NCI-H2029 treated with DMSO at 0.1 percent for 48 hours (cell line): ENCODE measurements at regions not wholly inside any gene's neighbourhood (a gene's known extent, or its start where the extent isn't known, plus 50 kb on each side); places are given as distances from the start of the nearest gene placed in this dataset.
"Not testable (repeated sequence)": the region's sequence is repeated elsewhere in the genome, so short reads cannot be mapped to it uniquely, and the experiment has no call there.

Experiments used
- DNase-seq: peaks from one replicate; lab custom pipeline; 2025; lab: John Stamatoyannopoulos, UW

DNA sequence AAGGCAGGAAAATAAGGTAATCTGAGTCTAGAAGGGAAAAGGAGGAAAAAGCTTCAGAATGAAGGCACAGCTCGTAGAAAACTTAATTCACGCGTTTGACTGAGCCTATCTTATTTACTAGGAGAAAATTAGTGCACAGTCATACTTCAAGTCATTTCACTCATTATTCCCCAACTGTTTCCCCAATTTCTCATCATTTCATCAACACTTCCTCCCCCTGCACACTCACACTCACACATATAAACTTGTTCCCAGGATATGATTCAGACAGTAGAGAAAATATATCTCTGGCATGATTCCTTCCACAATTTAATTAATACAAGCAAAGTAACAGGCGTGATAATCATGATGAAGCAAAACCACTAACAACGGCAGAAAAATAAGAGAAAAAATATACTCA lies 94.5 kb upstream of the F13A1 start:
- DNase-seq = no peak

DNA sequence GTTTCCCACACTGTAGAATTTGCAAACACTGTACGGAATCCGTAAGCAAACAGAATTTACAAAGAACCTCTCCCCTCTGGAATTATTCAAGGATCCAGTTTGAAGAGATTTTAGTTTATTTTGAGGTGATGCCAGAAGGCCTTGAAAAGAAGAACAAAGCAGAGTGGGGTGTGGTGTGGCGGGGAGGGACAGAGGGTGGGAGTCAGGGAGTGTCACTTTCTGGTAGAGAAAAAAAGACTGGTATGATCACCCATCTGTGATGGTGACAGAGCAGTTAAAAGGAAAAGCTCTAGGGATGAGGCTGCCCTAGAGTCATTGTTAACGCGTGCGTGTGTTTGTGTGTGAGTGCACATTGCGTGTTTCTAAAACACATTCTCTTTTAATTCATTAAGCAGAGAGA lies 97.0 kb upstream of the F13A1 start:
- peak; percentile 76 for DNase-seq

DNA sequence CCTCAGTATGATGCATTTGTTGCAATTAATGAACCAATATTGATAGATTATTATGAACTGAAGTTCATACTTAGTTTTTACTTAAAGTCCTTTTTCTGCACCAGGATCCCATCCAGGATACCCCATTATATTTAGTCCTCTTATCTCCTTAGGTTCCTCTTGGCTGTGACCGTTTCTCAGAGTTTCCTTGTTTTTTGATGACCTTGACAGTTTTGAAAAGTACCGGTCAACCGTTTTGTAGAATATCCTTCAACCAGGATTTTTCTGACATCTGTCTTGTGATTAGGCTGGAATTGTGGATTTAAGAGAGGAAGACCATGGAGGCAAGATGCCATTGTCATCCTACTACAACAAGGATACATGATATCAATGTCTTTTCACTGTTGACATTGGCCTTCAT lies 98.0 kb upstream of the F13A1 start:
- no peak for DNase-seq

DNA sequence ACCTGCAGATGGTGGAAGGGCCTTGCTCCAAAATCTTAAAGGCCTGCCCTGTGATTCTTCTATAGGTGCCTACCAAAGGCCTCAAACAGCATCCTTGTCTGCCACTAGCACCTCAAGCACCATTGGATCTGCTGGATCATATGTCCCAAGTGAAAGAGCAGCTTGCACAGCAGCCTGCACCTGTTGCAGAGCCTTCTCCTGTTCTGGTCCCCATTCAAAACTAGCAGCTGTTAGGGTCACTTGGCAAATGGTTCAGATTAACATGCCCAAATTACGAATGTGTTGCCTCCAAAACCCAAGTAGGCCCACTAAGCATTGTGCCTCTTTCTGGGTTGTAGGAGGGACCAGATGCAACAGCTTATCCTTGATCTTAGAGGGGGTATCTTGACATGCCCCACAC lies 99.6 kb upstream of the F13A1 start:
- no peak for DNase-seq

DNA sequence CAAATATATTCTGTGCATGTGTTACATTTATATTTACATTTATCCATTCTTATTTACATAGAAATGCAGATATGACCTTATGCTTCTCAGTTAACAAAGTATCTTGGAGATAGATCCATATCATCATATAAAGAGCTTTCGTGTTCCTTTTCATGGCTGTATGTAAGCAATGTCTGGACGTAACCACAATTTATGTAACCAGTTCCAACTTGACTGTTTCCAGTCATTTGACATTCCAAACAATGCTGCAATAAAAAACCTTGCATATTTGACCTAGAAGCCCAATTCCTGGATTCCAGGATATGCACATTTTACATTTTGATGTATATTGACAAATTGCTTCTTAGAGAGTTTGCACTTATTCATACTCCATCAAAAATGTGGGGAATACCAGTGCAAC lies 113.7 kb upstream of the F13A1 start:
- no peak for DNase-seq

DNA sequence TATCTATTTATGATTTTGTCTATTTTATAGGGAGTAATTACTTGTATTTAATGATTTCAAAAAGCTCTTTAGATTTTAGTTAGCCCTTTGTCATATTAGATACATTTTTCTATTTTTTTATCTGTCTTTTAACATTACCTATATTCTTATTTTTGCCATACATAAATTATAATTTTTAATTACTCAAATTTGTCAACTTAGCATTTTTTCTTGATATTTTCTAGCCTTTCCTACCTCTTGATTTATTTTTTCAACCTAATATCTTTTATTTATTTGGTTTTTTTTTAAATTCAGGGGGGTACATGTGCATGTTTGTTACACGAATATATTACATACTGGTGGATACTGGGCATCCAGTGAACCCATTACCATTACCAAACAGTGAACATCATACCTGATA lies 114.3 kb upstream of the F13A1 start:
- DNase-seq = no peak

DNA sequence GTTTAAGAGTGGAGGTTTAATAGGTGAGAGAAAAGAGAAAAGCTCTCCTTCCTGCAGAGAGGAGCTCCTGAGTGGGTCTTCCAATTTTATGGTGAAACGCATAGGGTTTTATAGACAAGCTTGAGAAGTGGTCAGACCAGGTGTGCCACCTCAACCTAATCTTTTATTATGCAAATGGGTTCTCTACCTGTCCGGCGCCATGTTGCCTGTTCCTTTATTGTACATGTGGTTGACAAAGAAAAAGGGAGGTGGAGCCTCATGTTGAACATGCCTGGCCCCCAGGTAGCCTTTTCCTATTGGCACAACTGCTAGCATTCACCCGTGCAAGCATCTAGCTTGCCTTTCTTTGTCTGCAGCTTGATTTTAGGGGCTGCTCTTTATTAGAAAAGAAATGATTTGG lies 115.9 kb upstream of the F13A1 start:
- DNase-seq = no peak

DNA sequence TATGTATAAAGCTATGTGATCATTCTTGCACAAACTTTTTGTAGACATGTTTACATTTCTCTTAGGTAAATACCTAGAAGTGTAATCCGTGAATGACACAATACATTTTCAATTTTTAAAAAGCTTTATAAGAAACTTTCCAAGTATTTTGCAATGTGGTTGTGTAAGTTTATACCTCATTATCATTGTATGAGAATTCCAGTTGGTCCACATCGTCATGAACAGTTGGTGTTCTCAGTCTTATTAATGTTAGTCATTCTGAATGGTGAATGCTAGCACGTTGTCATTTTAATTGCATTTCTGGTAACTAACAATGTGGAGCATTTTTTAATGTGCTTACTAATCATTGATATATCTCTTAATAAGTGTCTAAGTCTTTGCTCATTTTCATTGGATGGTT lies 116.5 kb upstream of the F13A1 start:
- DNase-seq = no peak

DNA sequence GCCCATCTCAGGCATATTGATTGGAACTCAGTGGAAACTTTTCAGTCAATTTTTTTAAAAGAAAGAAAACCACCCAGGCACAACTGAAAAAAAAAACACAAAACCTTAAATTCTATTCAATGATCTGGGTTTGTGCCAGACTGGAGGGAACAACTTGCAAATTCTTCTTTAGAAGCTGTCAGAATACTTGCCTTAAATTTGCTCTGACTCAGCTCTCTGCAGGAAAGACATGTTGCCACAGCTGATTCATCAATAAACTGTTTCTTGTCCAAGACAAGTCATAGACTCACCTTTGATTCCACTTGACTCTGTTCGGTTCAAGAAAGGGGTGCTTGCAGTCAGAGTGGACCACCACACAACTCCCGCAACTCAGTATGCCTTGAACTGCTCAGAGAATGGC lies 117.8 kb upstream of the F13A1 start:
- no peak for DNase-seq

DNA sequence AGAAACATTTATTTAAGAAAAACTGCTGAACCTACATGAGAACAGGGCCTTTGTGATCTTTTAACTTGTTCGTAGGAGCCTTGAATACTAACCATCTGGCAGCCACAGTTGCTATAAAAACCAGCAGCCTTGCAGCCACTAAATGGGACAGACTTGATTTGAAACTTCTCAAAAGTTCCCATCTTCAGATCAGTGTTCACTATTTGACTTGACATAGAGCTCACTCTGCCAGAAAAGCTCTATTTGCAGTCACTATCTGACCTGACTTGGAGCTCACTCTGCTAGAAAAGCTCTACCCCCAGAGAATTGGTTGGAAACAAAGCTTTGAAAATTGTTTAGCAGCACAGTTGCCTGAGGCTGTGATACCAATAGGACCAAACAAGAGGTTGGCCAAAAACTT lies 119.3 kb upstream of the F13A1 start:
- no peak for DNase-seq

DNA sequence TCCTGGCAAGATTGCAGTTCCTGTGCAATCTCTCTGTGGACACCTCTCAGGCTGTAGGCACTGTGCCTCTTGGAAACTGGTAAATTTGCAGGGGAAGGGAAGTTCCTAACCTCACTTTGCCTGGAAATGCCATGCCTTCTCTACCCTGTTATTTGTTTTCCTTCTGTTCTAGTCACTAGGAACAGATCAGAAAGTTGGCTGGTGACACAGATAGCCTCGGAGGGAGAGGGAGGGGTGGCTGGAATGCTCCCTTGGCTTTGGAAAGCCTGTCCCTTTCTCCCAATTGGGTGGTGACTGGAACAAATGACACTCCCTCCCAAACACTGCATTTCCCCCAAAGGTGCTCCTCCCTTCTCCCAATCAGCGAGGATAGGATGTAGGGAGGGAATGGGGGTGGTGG lies 131.5 kb upstream of the F13A1 start:
- DNase-seq = no peak

DNA sequence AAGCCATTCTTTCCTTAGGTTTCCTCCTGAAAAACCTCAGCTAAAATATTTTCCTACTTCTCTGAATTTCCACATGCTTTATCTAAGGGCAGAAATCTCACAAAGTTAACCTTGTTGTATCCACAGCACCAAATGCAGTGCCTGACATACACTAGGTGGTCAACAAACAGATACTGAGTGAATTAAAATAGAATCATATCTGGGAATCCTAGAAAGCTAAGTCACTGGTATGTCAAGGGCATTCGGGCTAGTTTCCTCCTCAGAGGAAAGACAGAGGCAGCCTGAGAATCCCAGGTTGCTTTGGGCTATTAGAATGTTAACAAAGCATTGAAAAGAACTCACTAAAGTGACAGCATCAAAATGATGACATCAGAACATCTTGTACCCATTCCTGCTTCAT lies 132.7 kb upstream of the F13A1 start:
- DNase-seq = no peak

DNA sequence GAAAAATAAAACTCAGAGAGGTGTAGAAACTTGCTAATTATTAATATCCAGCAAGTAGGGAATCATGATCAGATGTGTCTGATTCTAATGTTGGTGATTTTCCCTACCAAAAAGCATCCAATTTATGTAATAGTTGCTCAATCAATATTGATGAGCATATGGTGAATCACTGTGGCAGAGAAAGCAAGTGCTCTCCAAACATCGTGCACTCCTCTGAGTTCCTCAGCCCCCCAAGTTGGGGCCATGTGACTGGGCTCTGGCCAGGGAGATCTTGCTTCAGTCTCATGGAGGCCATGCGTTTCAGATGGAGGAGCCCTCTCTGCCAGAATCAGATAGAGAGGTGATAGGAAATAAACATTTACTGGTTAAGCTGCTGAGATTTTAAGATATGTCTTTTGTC lies 133.2 kb upstream of the LY86 start:
- no peak for DNase-seq

DNA sequence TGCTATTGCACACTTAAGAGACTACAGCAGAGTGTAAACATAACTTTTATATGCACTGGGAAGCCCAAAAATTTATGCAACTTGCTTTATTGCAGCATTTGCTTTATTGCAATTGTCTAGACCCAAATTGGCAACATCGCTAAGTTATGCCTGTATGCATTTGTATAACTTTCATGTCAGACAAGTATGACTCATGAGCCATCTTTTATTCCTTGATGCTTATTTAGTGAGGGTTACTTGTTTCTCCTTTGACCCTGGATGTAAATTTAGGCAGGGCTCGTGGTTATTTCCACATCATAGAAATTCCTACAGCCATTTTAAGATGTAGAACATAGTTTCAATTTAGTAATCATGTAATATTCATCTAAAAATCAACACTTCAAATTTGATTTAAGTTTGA lies 130.3 kb upstream of the LY86 start:
- DNase-seq = no peak

DNA sequence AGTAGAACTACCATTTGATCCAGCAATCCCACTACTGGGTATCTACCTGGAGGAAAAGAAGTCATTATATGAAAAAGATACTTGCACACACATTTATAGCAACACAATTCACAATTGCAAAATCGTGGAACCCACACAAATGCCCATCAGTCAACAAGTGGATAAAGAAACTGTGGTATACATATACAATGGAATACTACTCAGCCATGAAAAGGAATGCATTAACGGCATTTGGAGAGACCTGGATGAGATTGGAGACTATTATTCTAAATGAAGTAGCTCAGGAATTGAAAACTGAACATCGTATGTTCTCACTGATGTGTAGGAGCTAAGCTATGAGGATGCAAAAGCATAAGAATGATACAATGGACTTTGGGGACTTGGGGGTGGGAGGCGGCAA lies 128.6 kb upstream of the LY86 start:
- DNase-seq = not testable (repeated sequence)

DNA sequence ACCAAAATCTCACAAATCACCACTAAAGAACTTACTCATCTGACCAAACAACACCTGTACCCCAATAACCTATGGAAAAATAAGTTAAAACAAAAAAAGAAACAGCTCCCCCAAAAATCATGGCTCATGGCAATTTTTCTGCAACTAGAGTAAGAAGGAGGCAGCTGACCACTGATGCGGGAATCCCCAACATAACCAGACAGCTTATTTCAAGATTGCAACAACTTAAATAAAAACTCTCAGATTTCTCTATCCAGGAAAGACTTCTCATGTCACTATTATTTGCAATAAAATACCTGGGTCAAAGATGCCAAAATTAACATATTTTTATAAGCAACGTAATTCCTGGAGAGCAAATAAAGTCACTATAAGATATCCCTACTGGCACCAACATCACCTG lies 128.1 kb upstream of the LY86 start:
- no peak for DNase-seq

DNA sequence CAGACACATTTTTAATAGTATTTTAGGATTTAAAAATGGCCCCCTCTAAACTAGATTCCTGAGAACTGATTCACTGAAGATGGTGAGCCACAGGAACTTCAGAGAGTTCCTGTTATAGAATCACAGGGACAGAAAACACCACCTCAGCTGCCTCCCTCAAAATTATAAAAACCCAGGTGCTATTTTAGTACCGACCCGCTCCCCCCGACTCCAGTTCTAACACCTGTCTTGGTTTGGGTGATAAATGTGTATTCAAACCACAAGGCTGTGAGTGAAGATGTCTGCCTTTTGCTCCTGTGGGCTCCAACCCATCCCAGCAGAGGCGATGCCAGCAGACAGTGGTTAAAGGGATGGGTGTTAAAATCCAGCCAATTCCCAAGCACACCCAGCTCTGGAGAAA lies 127.4 kb upstream of the LY86 start:
- no peak for DNase-seq

DNA sequence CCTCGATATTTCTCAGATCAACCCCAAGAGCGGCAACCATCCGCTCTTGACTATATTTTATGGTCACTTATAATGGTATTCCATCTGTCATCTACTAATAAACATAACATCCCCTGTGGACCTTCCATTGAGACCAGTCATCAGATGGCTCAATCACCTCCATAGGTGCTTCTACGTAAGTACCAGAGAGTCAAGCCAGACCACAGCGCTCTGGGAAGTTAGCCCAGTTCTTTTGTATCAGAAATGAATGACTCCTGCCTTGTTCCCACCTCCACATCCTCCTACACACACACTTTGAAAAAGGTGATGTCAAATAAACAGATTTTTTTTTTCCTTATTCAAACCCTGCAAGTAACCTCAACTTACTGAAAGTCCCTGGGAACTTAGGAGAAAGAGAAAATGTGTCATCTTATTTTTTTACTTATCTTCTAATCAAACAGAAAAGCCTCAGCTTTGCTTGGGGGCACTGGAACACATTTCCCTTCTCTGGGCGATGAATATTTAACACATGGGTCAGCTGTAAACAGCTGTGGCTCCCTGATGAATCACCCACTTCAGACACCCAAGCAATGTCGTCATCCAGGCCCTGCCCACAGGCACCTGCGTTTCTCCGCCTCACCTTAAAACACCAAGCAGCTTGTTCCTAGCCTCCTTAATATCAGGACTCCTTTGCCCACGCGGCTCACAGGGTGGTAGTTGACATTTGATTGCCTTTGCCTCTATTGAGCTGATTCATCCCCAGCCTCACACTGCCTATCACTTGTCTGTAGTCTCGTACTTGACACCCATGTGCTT lies 121.4 kb upstream of the LY86 start:
- DNase-seq = peak; percentile 53

DNA sequence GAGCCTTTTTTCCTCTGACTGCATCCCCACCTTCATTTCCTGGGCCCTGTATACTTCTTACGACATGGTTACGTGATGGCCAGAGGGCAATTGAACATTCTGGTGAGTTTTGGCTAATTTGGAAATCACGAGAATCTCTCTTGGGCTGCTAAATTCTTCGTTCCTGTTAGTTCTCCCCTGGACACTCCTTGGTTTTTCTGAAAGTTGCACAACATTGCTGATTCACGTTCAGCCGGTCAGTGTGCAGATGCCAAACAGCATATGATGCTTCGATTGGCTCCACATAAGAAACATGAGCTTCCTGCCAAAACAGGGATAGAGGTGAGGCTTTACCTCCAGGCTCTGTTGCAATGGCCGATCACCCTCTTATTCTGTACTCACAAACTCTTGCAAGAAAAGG lies 119.4 kb upstream of the LY86 start:
- DNase-seq = no peak

DNA sequence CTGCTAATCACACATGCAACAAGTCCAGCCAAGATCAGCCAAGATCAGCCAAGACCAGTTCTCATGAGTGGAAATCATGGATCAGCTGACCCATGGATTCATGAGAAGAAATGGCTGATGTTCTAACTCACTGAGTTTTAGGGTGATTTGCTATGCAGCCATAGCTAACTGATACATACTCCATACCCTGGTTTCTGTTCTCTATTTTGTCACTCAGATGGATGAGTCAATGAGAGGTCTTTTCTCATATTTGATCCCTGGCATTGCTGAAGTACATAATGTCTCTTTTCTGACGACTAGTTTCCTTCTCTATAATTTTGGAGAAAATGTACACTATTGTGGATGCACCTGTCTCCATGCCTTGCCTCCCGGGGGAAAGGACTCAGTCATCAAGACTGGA lies 118.4 kb upstream of the LY86 start:
- no peak for DNase-seq

DNA sequence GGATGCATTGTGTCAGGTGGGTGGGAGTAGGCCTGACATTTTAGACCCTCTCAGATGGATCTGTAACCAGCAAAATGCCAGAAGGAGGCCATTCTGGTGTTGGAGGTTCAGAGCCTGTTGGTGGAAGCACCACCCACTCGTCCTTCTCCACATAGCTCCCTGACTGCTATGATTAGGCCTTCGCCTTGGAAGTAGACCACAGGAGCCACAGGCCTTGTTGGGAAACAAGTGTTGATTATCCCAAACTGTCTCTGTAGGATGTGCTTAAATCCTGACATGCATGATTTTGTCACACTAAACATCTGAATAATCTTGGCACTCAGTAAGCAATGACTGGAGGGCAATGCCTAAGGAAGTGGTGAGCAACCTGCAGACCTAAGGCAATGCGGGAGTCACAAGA lies 117.2 kb upstream of the LY86 start:
- no peak for DNase-seq

DNA sequence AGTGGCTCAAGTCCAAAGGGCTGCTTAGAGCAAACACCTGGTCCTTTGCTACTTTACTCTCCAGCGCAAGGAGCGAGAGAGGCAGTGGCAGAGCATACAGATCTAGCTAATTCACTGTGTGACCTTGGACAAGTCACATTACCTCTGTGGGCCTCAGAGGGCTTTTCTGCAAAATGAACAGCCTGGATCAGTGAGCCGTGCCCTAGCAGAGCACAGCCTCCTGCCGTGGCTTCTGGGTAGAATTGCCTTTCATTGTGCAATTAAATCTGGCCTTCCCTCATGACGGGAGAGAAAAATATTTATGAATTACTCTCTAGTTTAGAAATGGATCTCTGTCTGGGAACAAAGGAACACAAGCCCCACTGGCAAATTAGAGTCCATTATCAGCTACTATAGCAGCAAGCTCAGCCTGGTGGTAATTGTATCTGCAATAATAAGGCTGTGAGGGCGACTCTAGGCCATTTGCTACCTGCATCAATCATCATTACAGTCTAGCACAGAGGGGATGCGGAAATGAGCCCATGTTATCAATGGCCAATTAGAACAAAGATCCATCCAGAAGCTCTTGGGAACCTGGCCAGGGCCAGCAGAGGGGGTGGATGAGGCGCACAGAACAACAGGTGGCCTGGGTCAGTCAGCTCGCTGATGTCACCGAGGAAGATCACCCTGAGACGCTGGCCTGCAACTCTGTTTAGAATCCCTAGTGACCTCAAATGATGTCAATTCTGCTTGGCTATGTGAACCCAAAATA lies 114.2 kb upstream of the LY86 start:
- no peak for DNase-seq

DNA sequence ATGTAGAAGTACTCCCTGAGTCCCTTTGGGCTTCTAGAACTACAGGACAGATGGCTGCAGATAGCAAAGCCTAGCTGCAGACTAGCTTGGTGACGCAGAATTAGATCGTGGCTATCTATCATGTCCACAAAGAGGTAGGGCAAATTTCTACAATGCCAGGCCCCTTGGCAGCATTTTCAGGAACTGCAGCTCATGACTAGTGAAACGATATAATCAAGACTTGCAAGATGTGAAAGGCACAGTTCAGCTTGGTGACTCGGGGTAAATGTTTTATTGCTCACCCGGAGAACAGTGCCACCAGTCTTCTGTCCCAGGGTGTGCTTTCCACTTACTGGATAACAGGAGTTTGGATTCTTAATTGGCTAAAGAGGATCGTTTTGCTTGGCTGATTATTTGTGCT lies 108.7 kb upstream of the LY86 start:
- no peak for DNase-seq

DNA sequence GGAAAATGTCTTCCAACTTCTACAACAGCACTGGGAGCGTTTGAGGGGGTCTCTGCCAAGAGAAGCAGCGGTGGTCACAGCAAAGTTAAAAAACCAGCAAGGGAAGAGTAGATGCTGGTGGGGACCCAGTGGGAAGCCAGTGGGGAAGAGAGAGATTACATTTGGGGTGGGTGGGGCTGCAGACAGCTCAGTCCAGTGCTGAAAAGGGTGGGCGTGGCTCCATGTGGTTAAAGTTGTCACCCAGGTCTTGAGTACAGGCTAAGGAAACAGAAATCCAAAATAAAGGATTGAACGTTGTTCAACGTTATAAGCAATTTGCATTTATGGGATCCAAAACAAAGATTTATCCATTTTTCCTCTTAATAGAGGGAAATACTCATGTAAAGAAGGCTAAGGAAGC lies 106.3 kb upstream of the LY86 start:
- DNase-seq = no peak
